ENCODE measurements at regions not wholly inside any gene's neighbourhood (a gene's known extent, or its start where the extent isn't known, plus 50 kb on each side); places are given as distances from the start of the nearest gene placed in this dataset.

- TF ChIP-seq POLR2A (IDR thresholded peaks at IDR 0.05) (no peak), EP300 (IDR thresholded peaks at IDR 0.05) (no peak), CTCF (IDR thresholded peaks at IDR 0.05) (no peak), POLR2AphosphoS5 (IDR thresholded peaks at IDR 0.05) (no peak)
These were observed 317.2 kb upstream of the FIGN start for GRCh38 chr2:164053021-164053420.

Measured in suprapubic skin (tissue), 4 donors.